Body of pancreas (tissue), 4 donors: ENCODE measurements at regions not wholly inside any gene's neighbourhood (a gene's known extent, or its start where the extent isn't known, plus 50 kb on each side); places are given as distances from the start of the nearest gene placed in this dataset.

Experiments
- ATAC-seq: fragments of 150-250 bp; one replicate; pipeline ENCODE4 v1.9.1; 2016
- DNase-seq, 4 donors: peaks; one replicate each; pipeline ENCODE4 v3.0.0-alpha.2; 2019
- H3K27ac ChIP-seq, 4 donors: fragments of 200-600 bp; sonication (generic); 1 replicate in 3 of 4; 2 replicates in 1 of 4; pipeline versions ENCODE4 v1.5.1 to v1.6.1; 2016 to 2019; ENCODE audit warnings: mild to moderate bottlenecking in 1 of 4, mixed read lengths in 1 of 4, moderate library complexity in 1 of 4
- H3K27me3 ChIP-seq, 2 donors: fragments of 200-600 bp; sonication (generic); one replicate each; pipeline ENCODE4 v1.6.0; 2016; ENCODE audit warnings: mild to moderate bottlenecking in 1 of 2
- H3K36me3 ChIP-seq, 2 donors: fragments of 200-600 bp; sonication (generic); replicated peaks in 1 of 2; 2 replicates each; pipeline ENCODE4 v1.5.1; 2016; ENCODE audit warnings: low read depth in 2 of 2; ENCODE audit not compliant: insufficient read depth in 1 of 2
- H3K4me1 ChIP-seq: fragments of 200-600 bp; sonication (generic); one replicate; pipeline ENCODE4 v1.6.0; 2016
- H3K4me3 ChIP-seq, 2 donors: fragments of 200-600 bp; sonication (generic); 1 replicate in 1 of 2; 2 replicates in 1 of 2; pipeline ENCODE4 v1.5.1; 2016 to 2019
- H3K9me3 ChIP-seq, 3 donors: fragments of 200-600 bp; sonication (generic); 1 replicate in 2 of 3; 2 replicates in 1 of 3; pipeline ENCODE4 v1.5.1; 2016
- CTCF ChIP-seq, 7 experiments: fragments of 450-650 bp in 4 of 7; fragments of 200-600 bp in 3 of 7; sonication (generic) in 3 of 7; IDR thresholded peaks; one replicate each; pipeline ENCODE4 v1.5.1; 2016 to 2019; ENCODE audit warnings: antibody characterized with exemption in 7 of 7
- POLR2A ChIP-seq, 3 donors: fragments of 450-650 bp; IDR thresholded peaks; one replicate each; pipeline ENCODE4 v1.6.1; 2016; ENCODE audit warnings: antibody characterized with exemption in 3 of 3, mild to moderate bottlenecking in 2 of 3
- whole genome bisulfite sequencing, 2 donors: methylation state at CpG; one replicate each; pipeline ENCODE4 v1.1.5; 2017; 5-methylcytosine and 5-hydroxymethylcytosine counted together
- intact Hi-C: fragments of 100-400 bp; cut with DNase I; formaldehyde crosslinking; loops from one replicate; pipeline ENCODE4 v1.15.1; 2023

DNA sequence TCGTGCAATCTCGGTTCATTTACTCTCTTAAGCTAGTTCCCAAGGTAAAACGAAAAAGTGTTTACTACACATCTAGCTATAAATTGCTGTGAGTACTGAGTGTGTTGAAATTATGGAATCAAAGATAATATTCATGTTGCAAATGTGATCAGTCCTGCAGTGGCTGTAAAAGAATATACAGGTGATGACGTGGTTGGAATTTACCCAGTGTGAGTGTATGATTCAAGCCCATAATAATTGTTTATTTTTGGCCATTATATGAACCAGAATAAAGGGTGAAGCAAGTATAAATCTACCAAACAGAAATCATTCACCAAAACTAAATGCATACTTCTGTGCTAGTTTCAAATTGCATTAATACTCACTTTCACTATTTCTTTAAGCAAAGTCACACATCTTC, 1363.6 kb upstream of the CHAC2 start:
- no peak for ATAC-seq
- Histone ChIP-seq H3K9me3 (no peaks in the 10 kb centered on the region), H3K36me3 (no peaks in the 10 kb centered on the region), H3K4me3 (no peak overlapping the region), H3K27ac (no peak overlapping the region), H3K4me1 (peaks cover 9% of the 10 kb centered on the region), H3K27me3 (no peaks in the 10 kb centered on the region)
- intact Hi-C loops = no loop called here
- no peak for TF ChIP-seq CTCF (IDR thresholded peaks at IDR 0.05)
- TF ChIP-seq POLR2A (IDR thresholded peaks at IDR 0.05) = no peak
- no peak for DNase-seq
- WGBS, 2 donors = 78 to 90% methylated on average over 4 of the region's 4 CpGs

DNA sequence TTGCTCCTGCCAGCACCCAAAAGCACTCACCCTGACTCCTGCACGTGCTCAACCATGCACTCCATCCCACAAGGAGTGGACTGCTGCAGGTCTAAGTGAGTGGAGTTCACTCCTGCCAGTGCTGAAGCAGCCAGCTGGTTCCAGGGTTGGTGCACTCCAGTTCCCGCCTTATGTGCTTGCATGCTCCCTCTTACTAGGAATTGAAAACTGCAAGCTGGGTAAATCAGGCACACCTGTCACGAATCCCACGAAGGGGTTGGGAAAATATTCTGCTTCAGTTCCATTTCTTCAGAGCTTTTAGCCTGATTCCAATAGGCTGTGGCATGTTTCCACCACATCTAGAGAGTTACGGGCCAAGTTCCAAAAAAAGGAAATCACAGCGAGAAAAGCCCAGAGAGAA, 1365.5 kb upstream of the CHAC2 start:
- Histone ChIP-seq H3K27me3 (no peaks in the 10 kb centered on the region), H3K4me3 (no peak overlapping the region), H3K27ac (peak overlapping the region in 1 of 4 donors; percentile 41), H3K4me1 (peaks cover 9% of the 10 kb centered on the region), H3K36me3 (no peaks in the 10 kb centered on the region), H3K9me3 (no peaks in the 10 kb centered on the region)
- intact Hi-C loops = no loop called here
- 33 to 44% methylated on average over 6 of the region's 6 CpGs for WGBS, 2 donors
- DNase-seq (peak; percentile 64 to 78 (median 70)), ATAC-seq (peak; percentile 82)
- TF ChIP-seq POLR2A (IDR thresholded peaks at IDR 0.05) (no peak), CTCF (IDR thresholded peaks at IDR 0.05) (no peak)

DNA sequence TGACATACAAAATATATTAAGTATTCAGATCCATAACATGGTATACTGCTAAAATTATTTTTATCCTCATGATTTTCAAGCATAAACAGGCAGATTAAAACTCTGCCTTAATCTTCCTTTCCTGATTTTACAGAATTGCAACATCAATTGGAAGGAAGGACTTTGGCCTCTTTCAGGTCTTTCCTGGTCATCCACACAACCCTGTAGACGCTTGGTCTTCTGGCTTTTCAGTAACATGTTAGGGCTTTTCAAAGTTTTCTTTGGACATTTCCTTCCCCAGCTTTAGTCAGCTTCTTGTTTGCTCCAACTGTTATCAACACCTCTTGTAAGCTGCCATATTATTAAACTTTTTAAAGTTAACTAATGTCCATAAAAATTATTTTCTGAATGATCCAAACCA, 1364.9 kb upstream of the NRXN1 start:
- 53 to 80% methylated on average over 1 of the region's 1 CpG for WGBS, 2 donors
- Histone ChIP-seq H3K4me3 (no peak overlapping the region), H3K27ac (no peak overlapping the region), H3K4me1 (peaks cover 2% of the 10 kb centered on the region), H3K36me3 (no peaks in the 10 kb centered on the region), H3K9me3 (no peaks in the 10 kb centered on the region), H3K27me3 (no peaks in the 10 kb centered on the region)
- DNase-seq = no peak
- ATAC-seq = no peak
- intact Hi-C loops = no loop called here
- no peak for TF ChIP-seq CTCF (IDR thresholded peaks at IDR 0.05)
- TF ChIP-seq POLR2A (IDR thresholded peaks at IDR 0.05) = no peak

DNA sequence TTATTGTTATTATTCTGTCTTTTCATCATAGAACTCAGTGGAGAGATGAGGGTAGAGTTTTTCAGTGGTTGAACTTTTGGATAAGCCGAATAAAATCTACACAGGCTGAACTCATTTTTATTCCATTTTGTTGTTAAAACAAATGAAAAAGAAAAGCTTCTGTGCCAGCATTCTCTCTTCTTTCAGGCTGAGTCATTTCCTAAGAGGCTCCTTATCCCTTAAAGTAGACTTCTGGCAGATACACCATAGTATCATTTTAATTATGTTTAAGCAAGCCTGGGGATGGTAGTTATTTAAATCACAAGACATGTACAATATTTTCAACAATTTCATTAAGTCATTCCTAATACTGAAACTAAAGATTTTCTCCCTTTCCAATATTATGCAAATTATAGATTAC, 1364.0 kb upstream of the NRXN1 start:
- Histone ChIP-seq H3K27ac (no peak overlapping the region), H3K4me3 (no peak overlapping the region), H3K36me3 (no peaks in the 10 kb centered on the region), H3K4me1 (no peaks in the 10 kb centered on the region), H3K27me3 (no peaks in the 10 kb centered on the region), H3K9me3 (no peaks in the 10 kb centered on the region)
- TF ChIP-seq POLR2A (IDR thresholded peaks at IDR 0.05) (no peak), CTCF (IDR thresholded peaks at IDR 0.05) (no peak)
- 80 to 90% methylated on average over 1 of the region's 1 CpG for WGBS, 2 donors
- ATAC-seq (no peak), DNase-seq (no peak)
- intact Hi-C loops = no loop called here

DNA sequence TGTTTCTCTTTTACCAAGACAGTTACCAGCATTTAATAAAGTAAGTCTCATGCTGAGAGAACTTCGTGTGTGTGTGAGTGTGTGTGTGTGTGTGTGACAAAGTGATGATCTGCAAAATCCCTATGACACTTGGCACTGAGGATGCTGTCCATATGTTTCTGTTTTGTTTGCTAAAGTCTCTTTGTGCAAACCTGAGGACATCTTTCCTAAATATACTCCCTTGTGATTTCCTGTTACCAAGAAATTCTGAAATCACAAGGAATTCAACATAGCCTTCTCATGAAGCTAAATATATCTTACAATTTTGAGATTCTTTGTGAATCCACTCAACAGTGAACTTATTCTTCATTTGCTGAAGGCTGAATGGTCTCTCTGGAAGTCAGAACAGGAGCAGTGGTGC, 1359.7 kb upstream of the NRXN1 start:
- 32 to 50% methylated on average over 1 of the region's 1 CpG for WGBS, 2 donors
- Histone ChIP-seq H3K27me3 (no peaks in the 10 kb centered on the region), H3K27ac (no peak overlapping the region), H3K4me3 (no peak overlapping the region), H3K9me3 (no peaks in the 10 kb centered on the region), H3K36me3 (no peaks in the 10 kb centered on the region), H3K4me1 (no peaks in the 10 kb centered on the region)
- intact Hi-C loops = no loop called here
- DNase-seq (no peak), ATAC-seq (no peak)
- no peak for TF ChIP-seq CTCF (IDR thresholded peaks at IDR 0.05)
- no peak for TF ChIP-seq POLR2A (IDR thresholded peaks at IDR 0.05)
